PC-9 (cell line): ENCODE measurements at regions not wholly inside any gene's neighbourhood (a gene's known extent, or its start where the extent isn't known, plus 50 kb on each side); places are given as distances from the start of the nearest gene placed in this dataset.

ENCODE experiments used
- BruUV-seq: library from RNA; stranded (reverse); fragments of 400-500 nt; replicated peaks from 2 replicates; lab custom pipeline; 2021; lab: Mats Ljungman, UMichigan
- CTCF ChIA-PET: fragments of 300-600 bp; sonication (Branson Sonifier 250); formaldehyde crosslinking; loops from one replicate; lab custom pipeline; 2022; ENCODE audit warnings: antibody characterized with exemption; lab: Charles Lee
- POLR2A ChIA-PET: fragments of 300-600 bp; sonication (Branson Sonifier 250); formaldehyde crosslinking; loops from one replicate; lab custom pipeline; 2022; ENCODE audit warnings: antibody characterized with exemption; ENCODE audit not compliant: unreplicated experiment; lab: Charles Lee
- DNase-seq, 2 experiments: peaks; one replicate each; pipeline versions ENCODE4 v3.0.0 to v3.0.0-alpha.2; 2015 to 2022; ENCODE audit warnings: mixed read lengths in 1 of 2
- H2AFZ ChIP-seq: fragments of 200-600 bp; sonication (generic); 2 replicates; pipeline ENCODE4 v1.8.1; 2017; ENCODE audit warnings: antibody characterized with exemption
- H3F3A ChIP-seq: fragments of 200-600 bp; sonication (generic); 2 replicates; pipeline ENCODE4 v1.8.1; 2017; ENCODE audit warnings: antibody characterized with exemption, mild to moderate bottlenecking, low read depth; ENCODE audit not compliant: insufficient read depth
- H3K27ac ChIP-seq: fragments of 200-600 bp; sonication (generic); 2 replicates; pipeline ENCODE4 v1.6.1; 2016; ENCODE audit warnings: mixed run types
- H3K27me3 ChIP-seq: fragments of 200-600 bp; sonication (generic); 2 replicates; pipeline ENCODE4 v1.6.1; 2016; ENCODE audit warnings: low read depth, mixed run types; ENCODE audit not compliant: insufficient read depth
- H3K36me3 ChIP-seq: fragments of 200-600 bp; sonication (generic); 2 replicates; pipeline ENCODE4 v1.6.1; 2016; ENCODE audit warnings: low read depth, mixed run types
- H3K4me1 ChIP-seq: fragments of 200-600 bp; sonication (generic); replicated peaks from 2 replicates; pipeline ENCODE4 v1.6.1; 2016; ENCODE audit warnings: mixed run types; ENCODE audit not compliant: insufficient read depth
- H3K4me2 ChIP-seq: fragments of 200-600 bp; sonication (generic); 2 replicates; pipeline ENCODE4 v1.6.1; 2017; ENCODE audit warnings: mixed run types
- H3K4me3 ChIP-seq: fragments of 200-600 bp; sonication (generic); 2 replicates; pipeline ENCODE4 v1.6.1; 2016; ENCODE audit warnings: mixed run types
- H3K79me2 ChIP-seq: fragments of 200-600 bp; sonication (generic); 2 replicates; pipeline ENCODE4 v1.6.1; 2017; ENCODE audit warnings: low read depth, mixed run types
- H3K9me2 ChIP-seq: fragments of 200-600 bp; sonication (generic); 2 replicates; pipeline ENCODE4 v1.8.1; 2017; ENCODE audit warnings: mild to moderate bottlenecking; ENCODE audit not compliant: insufficient read depth
- H3K9me3 ChIP-seq: fragments of 200-600 bp; sonication (generic); 2 replicates; pipeline ENCODE4 v1.8.1; 2016; ENCODE audit warnings: low read depth; ENCODE audit not compliant: insufficient read depth
- H4K20me1 ChIP-seq: fragments of 200-600 bp; sonication (generic); 2 replicates; pipeline ENCODE4 v1.8.1; 2017; ENCODE audit not compliant: insufficient read depth
- EZH2 ChIP-seq: fragments of 200-600 bp; sonication (generic); IDR thresholded peaks from 2 replicates; pipeline ENCODE4 v1.8.0; 2017; ENCODE audit warnings: antibody characterized with exemption, low read depth
- intact Hi-C: fragments of 100-400 bp; cut with micrococcal nuclease; formaldehyde crosslinking; loops from one replicate; pipeline ENCODE4 v1.10.0; 2022; ENCODE audit not compliant: unreplicated experiment
- TF ChIP-seq, protein P1 (sequence below): fragments of 200-600 bp; sonication (generic); conservative IDR thresholded peaks from 2 replicates; pipeline ENCODE4 v1.6.1; 2017; ENCODE audit warnings: mixed run types, antibody characterized with exemption, mild to moderate bottlenecking, moderate library complexity

DNA sequence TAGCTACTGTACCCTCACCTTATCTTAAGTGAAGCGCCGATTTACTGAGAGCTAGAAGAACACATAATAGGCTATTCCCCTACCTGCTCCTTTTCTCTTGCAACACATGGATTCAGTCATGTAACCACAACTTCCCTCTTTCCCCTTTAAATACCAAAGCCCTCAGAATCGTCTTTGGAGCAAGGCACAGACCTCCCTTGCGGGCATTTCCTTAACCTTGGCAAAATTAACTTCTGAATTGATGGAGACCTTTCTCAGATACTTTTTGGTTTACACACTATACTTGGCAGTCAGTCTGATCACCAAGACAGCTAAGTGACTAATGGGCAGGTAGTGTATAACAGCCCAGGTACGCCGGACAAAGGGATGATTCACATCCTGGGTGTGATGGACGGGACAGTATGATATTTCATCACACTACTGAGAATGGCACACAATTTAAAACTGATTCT is 72.7 kb upstream of the SEC61G start:
- peak; percentile 86 to 100 for DNase-seq

DNA sequence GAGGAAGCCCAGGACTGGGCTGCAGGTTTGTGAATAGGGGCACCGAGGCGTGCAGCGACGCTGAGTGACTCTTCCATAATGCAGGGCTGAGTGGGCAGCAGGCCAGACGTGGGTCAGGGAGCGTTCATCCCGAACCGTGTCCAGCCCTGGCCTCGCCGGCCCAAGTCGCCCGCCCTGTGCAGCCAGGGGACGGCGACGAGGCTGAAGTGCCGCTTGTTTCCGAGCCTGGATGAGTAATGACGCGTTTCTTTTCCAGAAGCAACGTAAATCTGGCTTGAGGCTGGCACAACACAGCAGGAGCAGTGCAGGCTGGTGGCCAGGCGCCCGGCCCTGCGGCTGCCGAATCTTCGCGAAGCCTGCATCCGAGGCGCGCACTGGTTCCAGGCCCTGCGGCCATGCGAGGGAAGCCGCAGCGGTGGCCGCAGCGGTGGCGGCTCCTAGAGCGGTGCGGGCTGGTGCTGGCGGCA is 74.0 kb upstream of the SEC61G start:
- Histone ChIP-seq H3K9me3 (peaks cover 22% of the 10 kb centered on the region), H3K4me2 (peak overlapping the region; percentile 75; the same call in 1 of the 2 replicates), H3K36me3 (peaks cover 20% of the 10 kb centered on the region), H3K79me2 (no peaks in the 10 kb centered on the region), H3K27ac (peak overlapping the region; percentile 94), H2AFZ (no peak overlapping the region), H3K9me2 (no peaks in the 10 kb centered on the region), H4K20me1 (no peaks in the 10 kb centered on the region), H3K4me3 (no peak overlapping the region), H3F3A (peaks cover 50% of the 10 kb centered on the region), H3K27me3 (no peaks in the 10 kb centered on the region), H3K4me1 (peaks cover 52% of the 10 kb centered on the region)
- POLR2A ChIA-PET = interaction anchor here (0.6 kb wide), 1 partner anchor 187 kb away, joined by 4 read pairs; no protein-coding TSS in a partner anchor
- BruUV-seq = no TSS peak
- intact Hi-C loops = no loop called here
- CTCF ChIA-PET = no interaction called here
- TF ChIP-seq, protein P1, sequence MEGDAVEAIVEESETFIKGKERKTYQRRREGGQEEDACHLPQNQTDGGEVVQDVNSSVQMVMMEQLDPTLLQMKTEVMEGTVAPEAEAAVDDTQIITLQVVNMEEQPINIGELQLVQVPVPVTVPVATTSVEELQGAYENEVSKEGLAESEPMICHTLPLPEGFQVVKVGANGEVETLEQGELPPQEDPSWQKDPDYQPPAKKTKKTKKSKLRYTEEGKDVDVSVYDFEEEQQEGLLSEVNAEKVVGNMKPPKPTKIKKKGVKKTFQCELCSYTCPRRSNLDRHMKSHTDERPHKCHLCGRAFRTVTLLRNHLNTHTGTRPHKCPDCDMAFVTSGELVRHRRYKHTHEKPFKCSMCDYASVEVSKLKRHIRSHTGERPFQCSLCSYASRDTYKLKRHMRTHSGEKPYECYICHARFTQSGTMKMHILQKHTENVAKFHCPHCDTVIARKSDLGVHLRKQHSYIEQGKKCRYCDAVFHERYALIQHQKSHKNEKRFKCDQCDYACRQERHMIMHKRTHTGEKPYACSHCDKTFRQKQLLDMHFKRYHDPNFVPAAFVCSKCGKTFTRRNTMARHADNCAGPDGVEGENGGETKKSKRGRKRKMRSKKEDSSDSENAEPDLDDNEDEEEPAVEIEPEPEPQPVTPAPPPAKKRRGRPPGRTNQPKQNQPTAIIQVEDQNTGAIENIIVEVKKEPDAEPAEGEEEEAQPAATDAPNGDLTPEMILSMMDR = no peak
- TF ChIP-seq EZH2 = no peak
- no peak for DNase-seq

More for the DNA sequence above, 72.7 kb upstream of the SEC61G start:
- H3K4me3 ChIP-seq = peak overlapping the region; percentile 39; the same call in 1 of the 2 replicates
- no peak for TF ChIP-seq EZH2
- TF ChIP-seq, protein P1 = no peak; the same call in none of the 2 replicates
- H3K4me1 ChIP-seq = peaks cover 45% of the 10 kb centered on the region
- peak overlapping the region; percentile 94 for H3K27ac ChIP-seq
- H3K27me3 ChIP-seq = no peaks in the 10 kb centered on the region
- POLR2A ChIA-PET = interaction anchor here (0.5 to 1.4 kb wide), 11 partner anchors 25 to 670 kb away, joined by 3 to 14 read pairs (median 5); partner anchors contain the start of gene SEC61G
- H3F3A ChIP-seq = peaks cover 45% of the 10 kb centered on the region
- H3K9me3 ChIP-seq = peaks cover 33% of the 10 kb centered on the region
- no peaks in the 10 kb centered on the region for H3K79me2 ChIP-seq
- no TSS peak for BruUV-seq
- H4K20me1 ChIP-seq = no peaks in the 10 kb centered on the region
- H2AFZ ChIP-seq = no peak overlapping the region
- intact Hi-C loops = loop anchor here (1.0 to 2.0 kb wide), 10 partner anchors 43 to 725 kb away; no protein-coding TSS in a partner anchor
- H3K4me2 ChIP-seq = peak overlapping the region; percentile 75
- H3K9me2 ChIP-seq = no peaks in the 10 kb centered on the region
- CTCF ChIA-PET = interaction anchor here (0.5 to 1.5 kb wide), 4 partner anchors 43 to 1261 kb away, joined by 3 to 10 read pairs (median 4); partner anchors contain the start of gene PHKG1
- peaks cover 32% of the 10 kb centered on the region for H3K36me3 ChIP-seq

DNA sequence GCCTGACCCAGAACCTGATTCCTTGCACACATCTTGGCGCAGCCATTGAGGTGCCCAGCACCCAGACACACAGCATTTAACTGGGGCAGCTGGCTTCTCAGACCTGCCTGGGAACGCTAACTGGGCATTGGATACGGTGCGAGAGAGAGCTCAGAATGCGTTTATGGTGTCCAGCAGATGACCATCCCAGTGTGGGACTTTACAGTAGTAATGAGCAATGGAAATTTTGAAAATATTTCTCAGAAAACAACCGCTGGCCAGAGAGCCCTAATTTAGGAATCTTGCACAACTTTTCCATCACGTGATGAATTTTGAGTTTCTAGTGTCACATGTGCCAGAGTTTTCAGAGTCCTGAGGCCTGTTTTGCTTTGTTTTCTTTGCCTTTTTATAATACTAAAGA is 78.2 kb upstream of the SEC61G start:
- Histone ChIP-seq H3K36me3 (no peaks in the 10 kb centered on the region), H3F3A (peaks cover 29% of the 10 kb centered on the region), H3K4me3 (no peak overlapping the region), H3K4me2 (no peak overlapping the region), H4K20me1 (no peaks in the 10 kb centered on the region), H3K27ac (no peak overlapping the region), H3K9me3 (peaks cover 3% of the 10 kb centered on the region; the same call in 1 of the 2 replicates), H3K9me2 (no peaks in the 10 kb centered on the region), H3K79me2 (no peaks in the 10 kb centered on the region), H2AFZ (no peak overlapping the region), H3K4me1 (peaks cover 51% of the 10 kb centered on the region), H3K27me3 (no peaks in the 10 kb centered on the region)
- ChIA-PET POLR2A (no interaction called here), CTCF (interaction anchor here (1.0 kb wide), 1 partner anchor 418 kb away, joined by 3 read pairs; no protein-coding TSS in a partner anchor)
- DNase-seq = no peak
- BruUV-seq = no TSS peak
- intact Hi-C loops = loop anchor here (5.0 kb wide), 1 partner anchor 40 kb away; no protein-coding TSS in a partner anchor
- TF ChIP-seq EZH2 = no peak
- TF ChIP-seq, protein P1 = no peak
